K562 (cell line): ENCODE measurements at regions not wholly inside any gene's neighbourhood (a gene's known extent, or its start where the extent isn't known, plus 50 kb on each side); places are given as distances from the start of the nearest gene placed in this dataset.

Experiments
- ATAC-seq: fragments of 200-7000 bp; cut with Tn5 transposase; 3 replicates; pipeline ENCODE4 v1.9.1; 2020; ENCODE audit warnings: moderate library complexity
- BruUV-seq: library from RNA; stranded (reverse); fragments of 400-500 nt; replicated peaks from 2 replicates; lab custom pipeline; 2021; lab: Mats Ljungman, UMichigan
- CTCF ChIA-PET: fragments of 300-600 bp; formaldehyde crosslinking; extraction: SDS; loops from one replicate; lab custom pipeline; 2021; ENCODE audit warnings: low intra/inter-chr PET ratio; lab: Yijun Ruan, JAX
- POLR2A ChIA-PET: fragments of 300-600, 350-650 bp; sonication (Branson Sonifier 250); formaldehyde crosslinking; extraction: SDS; loops from one replicate; lab custom pipeline; 2021; ENCODE audit warnings: antibody characterized with exemption, inconsistent platforms; lab: Yijun Ruan, JAX
- DNase-seq, 4 experiments: peaks; one replicate each; pipeline versions ENCODE4 v3.0.0 to v3.0.0-alpha.2; 2011 to 2018; ENCODE audit warnings: low spot score in 3 of 4, mixed read lengths in 3 of 4; ENCODE audit errors: extremely low read depth in 1 of 4
- FAIRE-seq: peaks from 2 replicates; lab custom pipeline; 2011; peaks lifted over from hg19 to GRCh38; lab: Jason Lieb, UNC
- H2AFZ ChIP-seq: 2 replicates; pipeline ENCODE4 v1.6.0; 2011; ENCODE audit warnings: low read depth, low read length, control low read depth, inconsistent platforms
- H3K27ac ChIP-seq: fragments of 200-600 bp; 3 replicates; pipeline ENCODE4 v1.8.0; 2011; ENCODE audit warnings: low read depth, mild to moderate bottlenecking, control low read depth, inconsistent platforms, low read length, moderate library complexity, mixed read lengths; ENCODE audit errors: extremely low read depth
- H3K27me3 ChIP-seq, 2 experiments: fragments of 300-600 bp in 1 of 2; 2 replicates in 1 of 2; 3 replicates in 1 of 2; pipeline versions ENCODE4 v1.6.0 to v1.8.0; 2011; ENCODE audit warnings: inconsistent platforms in 2 of 2, low read length in 2 of 2, mild to moderate bottlenecking in 1 of 2, mixed read lengths in 1 of 2, moderate library complexity in 1 of 2; ENCODE audit not compliant: control insufficient read depth in 2 of 2, insufficient read depth in 2 of 2
- H3K36me3 ChIP-seq: fragments of 300-600 bp; 3 replicates; pipeline ENCODE4 v1.8.0; 2011; ENCODE audit warnings: mild to moderate bottlenecking, low read length, inconsistent platforms; ENCODE audit not compliant: control insufficient read depth, insufficient read depth
- H3K4me1 ChIP-seq, 2 experiments: fragments of 200-600 bp in 1 of 2; replicated peaks in 1 of 2; 2 replicates in 1 of 2; 3 replicates in 1 of 2; pipeline versions ENCODE4 v1.5.1 to v1.8.0; 2011; ENCODE audit warnings: inconsistent platforms in 2 of 2, low read length in 2 of 2, mild to moderate bottlenecking in 1 of 2, mixed read lengths in 1 of 2, moderate library complexity in 1 of 2; ENCODE audit not compliant: control insufficient read depth in 2 of 2, insufficient read depth in 2 of 2
- H3K4me2 ChIP-seq: 2 replicates; pipeline ENCODE4 v1.6.1; 2011; ENCODE audit warnings: low read length, control low read depth, inconsistent platforms, mixed read lengths; ENCODE audit not compliant: insufficient read depth
- H3K4me3 ChIP-seq: fragments of 200-600 bp; sonication (generic), shearing (Covaris generic); 2 replicates; pipeline ENCODE4 v1.5.1; 2016; ENCODE audit warnings: control low read depth, inconsistent platforms
- H3K79me2 ChIP-seq: fragments of 200-600 bp; 3 replicates; pipeline ENCODE4 v1.8.0; 2011; ENCODE audit warnings: low read length, inconsistent platforms; ENCODE audit not compliant: control insufficient read depth, insufficient read depth
- H3K9ac ChIP-seq, 2 experiments: 2 replicates each; pipeline versions ENCODE4 v1.6.0 to v1.6.1; 2011; ENCODE audit warnings: low read depth in 2 of 2, low read length in 2 of 2, control low read depth in 1 of 2, inconsistent platforms in 1 of 2, mild to moderate bottlenecking in 1 of 2, mixed read lengths in 1 of 2; ENCODE audit not compliant: insufficient read depth in 1 of 2
- H3K9me1 ChIP-seq: one replicate; pipeline ENCODE4 v1.6.0; 2011; ENCODE audit warnings: inconsistent platforms, mild to moderate bottlenecking, low read length, moderate library complexity; ENCODE audit not compliant: control insufficient read depth, insufficient read depth
- H3K9me3 ChIP-seq: replicated peaks from 2 replicates; pipeline ENCODE4 v1.5.1; 2011; ENCODE audit warnings: low read depth, low read length, inconsistent platforms; ENCODE audit not compliant: control insufficient read depth, insufficient read depth
- H4K20me1 ChIP-seq: replicated peaks from 2 replicates; pipeline ENCODE4 v1.6.1; 2011; ENCODE audit warnings: low read length, inconsistent platforms, mixed read lengths; ENCODE audit not compliant: control insufficient read depth, insufficient read depth
- ESRRA ChIP-seq: fragments of 450-650 bp; IDR thresholded peaks from 2 replicates; pipeline ENCODE4 v1.6.1; 2014; ENCODE audit warnings: low read depth, mild to moderate bottlenecking, moderate library complexity, borderline replicate concordance
- ETS1 ChIP-seq: conservative IDR thresholded peaks from 2 replicates; pipeline ENCODE4 v1.6.1; 2011; ENCODE audit warnings: low read depth, mild to moderate bottlenecking, low read length; ENCODE audit not compliant: control insufficient read depth
- MCM7 ChIP-seq, 2 experiments: fragments of 450-650 bp; IDR thresholded peaks; 2 replicates each; pipeline ENCODE4 v1.6.1; 2016 to 2018
- NCOR1 ChIP-seq: fragments of 450-650 bp; IDR thresholded peaks from 2 replicates; pipeline ENCODE4 v1.6.1; 2016; ENCODE audit warnings: mild to moderate bottlenecking, moderate library complexity
- NR2F6 ChIP-seq: fragments of 450-650 bp; formaldehyde crosslinking; IDR thresholded peaks from 2 replicates; pipeline ENCODE4 v1.4.0; 2020; ENCODE audit warnings: mild to moderate bottlenecking
- SMAD4 ChIP-seq: fragments of 250-450 bp; sonication (Bioruptor Pico); conservative IDR thresholded peaks from 2 replicates; pipeline ENCODE4 v1.8.0; 2021; ENCODE audit warnings: inconsistent platforms, mild to moderate bottlenecking, moderate library complexity
- SMC3 ChIP-seq: conservative IDR thresholded peaks from 2 replicates; pipeline ENCODE4 v1.6.1; 2011; ENCODE audit warnings: low read depth, low read length, improper control_type of control experiment; ENCODE audit not compliant: insufficient read depth
- STAG1 ChIP-seq: sonication (generic); formaldehyde crosslinking; IDR thresholded peaks from 2 replicates; pipeline ENCODE4 v1.5.0; 2020; ENCODE audit warnings: missing genetic modification reagents, borderline replicate concordance
- VEZF1 ChIP-seq: fragments of 200-800 bp; sonication (Bioruptor generic); IDR thresholded peaks from 2 replicates; pipeline ENCODE4 v1.6.1; 2017; ENCODE audit warnings: missing genetic modification characterization, missing compliant biosample characterization
- WGBS: fragments of 100-300 bp; shearing (Covaris generic); methylation state at CpG from one replicate; pipeline ENCODE4 v1.1.6; 2016; ENCODE audit warnings: low coverage, mixed read lengths; ENCODE audit not compliant: insufficient coverage; ENCODE audit errors: missing lambda C conversion rate; 5-methylcytosine and 5-hydroxymethylcytosine counted together
- in situ Hi-C: fragments of 300-500 bp; cut with MboI; formaldehyde crosslinking; loops from 4 replicates; pipeline ENCODE4 v1.15.0; 2018; ENCODE audit warnings: inconsistent platforms, mixed read lengths
- intact Hi-C: fragments of 100-400 bp; cut with micrococcal nuclease; formaldehyde crosslinking; loops from 2 replicates; pipeline ENCODE4 v1.14.2; 2022

- 0% methylated on average over 4 of the region's 4 CpGs for WGBS
- Histone ChIP-seq H4K20me1 (no peaks in the 10 kb centered on the region), H3K27me3 (no peaks in the 10 kb centered on the region), H3K36me3 (no peaks in the 10 kb centered on the region), H3K9me1 (no peaks in the 10 kb centered on the region), H3K4me3 (no peak overlapping the region), H3K79me2 (no peaks in the 10 kb centered on the region), H3K4me2 (no peak overlapping the region), H3K27ac (no peak overlapping the region), H3K4me1 (no peaks in the 10 kb centered on the region), H3K9me3 (no peaks in the 10 kb centered on the region), H2AFZ (no peak overlapping the region), H3K9ac (no peak overlapping the region)
- no peak for ATAC-seq
- ChIA-PET CTCF (no interaction called here), POLR2A (no interaction called here)
- no peak for TF ChIP-seq ETS1
- TF ChIP-seq SMAD4 (CRISPR knock-in tag): no peak
- no peak for TF ChIP-seq VEZF1 (CRISPR knock-in tag)
- TF ChIP-seq NCOR1: no peak
- no peak for TF ChIP-seq SMC3
- TF ChIP-seq STAG1 (CRISPR knock-in tag): no peak
- no peak for TF ChIP-seq MCM7 (IDR thresholded peaks at IDR 0.05)
- no peak for TF ChIP-seq NR2F6 (CRISPR knock-in tag)
- no peak for TF ChIP-seq ESRRA
- DNase-seq: no peak
- BruUV-seq: no TSS peak
- in situ Hi-C loops: no loop called here
- FAIRE-seq: no peak
- intact Hi-C loops: no loop called here
Measured at GRCh38 chr5:66511491-66511890, 84.7 kb upstream of the MAST4 start.
